ENCODE measurements at regions not wholly inside any gene's neighbourhood (a gene's known extent, or its start where the extent isn't known, plus 50 kb on each side); places are given as distances from the start of the nearest gene placed in this dataset.

DNA sequence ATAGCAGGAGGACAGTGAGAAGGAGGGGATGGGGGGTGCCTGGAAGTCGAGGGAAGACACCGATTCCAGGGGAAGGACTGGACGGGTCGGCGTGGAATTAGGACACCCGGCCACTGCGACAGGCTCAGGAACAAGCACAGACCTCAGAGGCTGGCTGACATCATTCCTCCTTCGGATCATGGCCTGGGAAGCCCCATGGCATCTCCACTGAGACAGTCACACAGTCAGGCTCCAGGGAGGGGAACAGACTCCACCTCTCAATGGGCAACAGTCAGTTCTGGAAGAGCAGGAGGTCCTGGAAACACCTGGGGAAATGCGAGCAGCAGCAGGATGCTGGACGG lies 67.9 kb upstream of the FBRSL1 start:
- peaks cover 0 to 76% (median 49%) of the 10 kb centered on the region in 3 donors for H3K27me3 ChIP-seq
- intact Hi-C loops (cut with DNase I), result no loop called here
- WGBS, 2 donors, result 50 to 73% methylated on average over 10 of the region's 10 CpGs

DNA sequence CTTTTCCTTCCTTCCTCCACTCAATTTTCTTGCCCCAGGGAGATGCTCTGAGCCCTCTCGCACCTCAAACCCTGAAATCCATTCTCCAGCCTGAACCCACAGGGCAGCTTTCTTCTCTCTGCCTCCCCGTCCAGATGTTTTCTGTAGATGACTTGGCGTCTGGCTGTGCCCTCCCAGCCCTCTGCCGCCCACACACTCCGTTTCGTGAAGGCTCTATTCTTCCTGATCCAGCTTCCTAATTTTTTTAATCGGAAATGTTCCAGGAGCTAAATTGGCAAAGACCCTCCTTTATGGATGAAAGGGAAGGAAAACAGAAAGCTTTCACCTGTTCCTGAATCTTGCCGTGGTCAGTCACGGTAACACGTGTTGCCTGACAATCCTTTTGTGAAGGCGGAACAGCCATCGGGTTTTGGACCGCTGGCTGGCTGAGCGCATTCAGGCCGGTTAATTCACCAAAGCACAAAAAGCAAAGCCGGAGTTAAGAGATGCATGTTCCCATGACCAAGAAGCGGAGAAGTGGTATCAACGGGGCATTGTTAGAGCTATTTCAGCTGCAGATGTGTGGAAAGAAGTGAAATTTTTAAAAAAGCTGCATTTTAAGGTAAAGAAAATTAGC lies 70.2 kb upstream of the FBRSL1 start:
- intact Hi-C loops (cut with DNase I), result loop anchor here (10.0 kb wide), 1 partner anchor 265 kb away; no protein-coding TSS in a partner anchor
- H3K27me3 ChIP-seq, result peaks cover 6 to 83% (median 50%) of the 10 kb centered on the region in 3 donors
- 72 to 75% methylated on average over 18 of the region's 18 CpGs for WGBS, 2 donors
- no peaks in the 10 kb centered on the region for H3K36me3 ChIP-seq
- DNase-seq, result no peak
- no peak overlapping the region for H3K27ac ChIP-seq
- peaks cover 0 to 6% (median 5%) of the 10 kb centered on the region in 4 donors for H3K4me1 ChIP-seq
- no peaks in the 10 kb centered on the region for H3K9me3 ChIP-seq
- TF ChIP-seq, protein P1, sequence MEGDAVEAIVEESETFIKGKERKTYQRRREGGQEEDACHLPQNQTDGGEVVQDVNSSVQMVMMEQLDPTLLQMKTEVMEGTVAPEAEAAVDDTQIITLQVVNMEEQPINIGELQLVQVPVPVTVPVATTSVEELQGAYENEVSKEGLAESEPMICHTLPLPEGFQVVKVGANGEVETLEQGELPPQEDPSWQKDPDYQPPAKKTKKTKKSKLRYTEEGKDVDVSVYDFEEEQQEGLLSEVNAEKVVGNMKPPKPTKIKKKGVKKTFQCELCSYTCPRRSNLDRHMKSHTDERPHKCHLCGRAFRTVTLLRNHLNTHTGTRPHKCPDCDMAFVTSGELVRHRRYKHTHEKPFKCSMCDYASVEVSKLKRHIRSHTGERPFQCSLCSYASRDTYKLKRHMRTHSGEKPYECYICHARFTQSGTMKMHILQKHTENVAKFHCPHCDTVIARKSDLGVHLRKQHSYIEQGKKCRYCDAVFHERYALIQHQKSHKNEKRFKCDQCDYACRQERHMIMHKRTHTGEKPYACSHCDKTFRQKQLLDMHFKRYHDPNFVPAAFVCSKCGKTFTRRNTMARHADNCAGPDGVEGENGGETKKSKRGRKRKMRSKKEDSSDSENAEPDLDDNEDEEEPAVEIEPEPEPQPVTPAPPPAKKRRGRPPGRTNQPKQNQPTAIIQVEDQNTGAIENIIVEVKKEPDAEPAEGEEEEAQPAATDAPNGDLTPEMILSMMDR (IDR thresholded peaks at IDR 0.05), result no peak
- TF ChIP-seq EP300 (IDR thresholded peaks at IDR 0.05), result no peak
- no peak for TF ChIP-seq POLR2AphosphoS5 (IDR thresholded peaks at IDR 0.05)
- TF ChIP-seq POLR2A (IDR thresholded peaks at IDR 0.05), result no peak
- H3K4me3 ChIP-seq, result no peak overlapping the region

More for the DNA sequence above, 67.9 kb upstream of the FBRSL1 start:
- Histone ChIP-seq H3K36me3 (no peaks in the 10 kb centered on the region), H3K4me1 (no peaks in the 10 kb centered on the region), H3K9me3 (no peaks in the 10 kb centered on the region), H3K27ac (no peak overlapping the region), H3K4me3 (no peak overlapping the region)
- DNase-seq, result no peak
- TF ChIP-seq POLR2AphosphoS5 (IDR thresholded peaks at IDR 0.05), result no peak
- no peak for TF ChIP-seq POLR2A (IDR thresholded peaks at IDR 0.05)
- no peak for TF ChIP-seq EP300 (IDR thresholded peaks at IDR 0.05)
- TF ChIP-seq, protein P1 (IDR thresholded peaks at IDR 0.05), result no peak

- DNase-seq, result no peak
- intact Hi-C loops (cut with DNase I), result loop anchor here (10.0 kb wide), 1 partner anchor 264 kb away; no protein-coding TSS in a partner anchor
Observed at GRCh38 chr12:132418393-132418925, 71.5 kb upstream of the FBRSL1 start.

DNA sequence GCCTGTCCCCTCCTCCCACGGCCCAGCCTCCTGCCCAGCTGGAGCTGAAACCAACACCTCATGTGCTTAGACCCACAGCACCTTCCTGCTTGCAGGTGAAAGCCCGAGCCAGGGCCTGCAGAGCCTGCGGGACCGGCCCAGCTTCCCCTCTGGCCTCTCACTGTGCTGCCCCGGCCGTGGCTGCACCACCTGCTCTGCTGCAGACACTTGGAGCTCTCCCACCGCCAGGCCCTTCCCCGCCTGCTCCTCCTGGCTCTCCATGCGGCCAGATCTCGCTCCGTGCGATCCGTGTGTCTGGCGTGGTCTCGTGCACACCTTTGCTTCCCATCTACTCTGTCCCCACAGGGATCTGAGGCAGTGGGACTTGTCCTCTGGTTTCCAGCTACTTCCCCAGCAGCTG lies 72.2 kb upstream of the FBRSL1 start:
- Histone ChIP-seq H3K36me3 (no peaks in the 10 kb centered on the region), H3K4me3 (no peak overlapping the region), H3K4me1 (peaks cover 0 to 11% (median 9%) of the 10 kb centered on the region in 4 donors), H3K27ac (no peak overlapping the region), H3K27me3 (peaks cover 6 to 76% (median 50%) of the 10 kb centered on the region in 3 donors), H3K9me3 (no peaks in the 10 kb centered on the region)
- TF ChIP-seq EP300 (IDR thresholded peaks at IDR 0.05), result no peak
- no peak for TF ChIP-seq POLR2AphosphoS5 (IDR thresholded peaks at IDR 0.05)
- TF ChIP-seq, protein P1 (IDR thresholded peaks at IDR 0.05), result no peak
- no peak for TF ChIP-seq POLR2A (IDR thresholded peaks at IDR 0.05)
- 73 to 86% methylated on average over 15 of the region's 15 CpGs for WGBS, 2 donors
- intact Hi-C loops (cut with DNase I), result loop anchor here (10.0 kb wide), 1 partner anchor 263 kb away; no protein-coding TSS in a partner anchor
- DNase-seq, result no peak

More at GRCh38 chr12:132418393-132418925, 71.5 kb upstream of the FBRSL1 start:
- no peak overlapping the region for H3K27ac ChIP-seq
- no peak overlapping the region for H3K4me3 ChIP-seq
- TF ChIP-seq POLR2AphosphoS5 (IDR thresholded peaks at IDR 0.05), result no peak
- no peak for TF ChIP-seq POLR2A (IDR thresholded peaks at IDR 0.05)
- TF ChIP-seq, protein P1 (IDR thresholded peaks at IDR 0.05), result no peak
- TF ChIP-seq EP300 (IDR thresholded peaks at IDR 0.05), result no peak
- H3K9me3 ChIP-seq, result no peaks in the 10 kb centered on the region
- peaks cover 0 to 11% (median 9%) of the 10 kb centered on the region in 4 donors for H3K4me1 ChIP-seq
- no peaks in the 10 kb centered on the region for H3K36me3 ChIP-seq
- WGBS, 2 donors, result 78 to 92% methylated on average over 3 of the region's 3 CpGs
- peaks cover 6 to 83% (median 54%) of the 10 kb centered on the region in 3 donors for H3K27me3 ChIP-seq
